ENCODE measurements at regions not wholly inside any gene's neighbourhood (a gene's known extent, or its start where the extent isn't known, plus 50 kb on each side); places are given as distances from the start of the nearest gene placed in this dataset.
A peak's percentile ranks its signal among the peaks of the same experiment; 100 is the strongest.

GRCh38 chr7:106731646-106732444 is 70.9 kb upstream of the CCDC71L start:
- no peak for TF ChIP-seq PRDM1 (tag by site-specific recombination; IDR thresholded peaks at IDR 0.05)
- no peak for TF ChIP-seq ZNF571 (tag by site-specific recombination; IDR thresholded peaks at IDR 0.05)
- TF ChIP-seq ZFP3 (tag by site-specific recombination; IDR thresholded peaks at IDR 0.05; ENCODE audit: low read depth), result no peak
- TF ChIP-seq INSM2 (tag by site-specific recombination; IDR thresholded peaks at IDR 0.05), result no peak
- no peak for TF ChIP-seq ZNF157 (tag by site-specific recombination; IDR thresholded peaks at IDR 0.05)
- no peak for TF ChIP-seq ZNF112 (tag by site-specific recombination; IDR thresholded peaks at IDR 0.05)
- no peak for TF ChIP-seq ZNF837 (tag by site-specific recombination; IDR thresholded peaks at IDR 0.05)
- no peak for TF ChIP-seq ZNF529 (tag by site-specific recombination; IDR thresholded peaks at IDR 0.05; ENCODE audit: insufficient replicate concordance)
- no peak for TF ChIP-seq RBAK (tag by site-specific recombination; IDR thresholded peaks at IDR 0.05)
- ChIA-PET CTCF (interaction anchor here (0.6 to 1.4 kb wide), 4 partner anchors 8 to 237 kb away, joined by 3 to 4 read pairs (median 4); partner anchors contain the start of gene CCDC71L), POLR2A (no interaction called here)
- Histone ChIP-seq H3K36me3 (ENCODE audit: control insufficient read depth in 2 of 2, insufficient read depth in 1 of 2, low read length in 2 of 2) (no peaks in the 10 kb centered on the region), H3K4me1 (ENCODE audit: control insufficient read depth, insufficient read depth, low read length) (no peaks in the 10 kb centered on the region), H3K9me3 (ENCODE audit: control insufficient read depth, insufficient read depth, low read depth, low read length) (no peaks in the 10 kb centered on the region), H3K27ac (ENCODE audit: extremely low read depth, low read depth, low read length) (no peak overlapping the region), H3K4me3 (ENCODE audit: low read depth, low read length) (no peak overlapping the region)

GRCh38 chr7:106735637-106736036 is 74.7 kb upstream of the CCDC71L start:
- Histone ChIP-seq H3K9me3 (ENCODE audit: control insufficient read depth, insufficient read depth, low read depth, low read length) (no peaks in the 10 kb centered on the region), H3K27ac (ENCODE audit: extremely low read depth, low read depth, low read length) (no peak overlapping the region), H3K4me1 (ENCODE audit: control insufficient read depth, insufficient read depth, low read length) (no peaks in the 10 kb centered on the region), H3K36me3 (ENCODE audit: control insufficient read depth in 2 of 2, insufficient read depth in 1 of 2, low read length in 2 of 2) (no peaks in the 10 kb centered on the region), H3K4me3 (ENCODE audit: low read depth, low read length) (no peak overlapping the region)
- TF ChIP-seq ZNF791 (tag by site-specific recombination; IDR thresholded peaks at IDR 0.05), result peak; percentile 89
- TF ChIP-seq ZNF174 (tag by site-specific recombination; IDR thresholded peaks at IDR 0.05), result no peak
- POLR2A ChIA-PET, result no interaction called here
- CTCF ChIA-PET, result interaction anchor here (0.6 to 3.2 kb wide), 12 partner anchors 9 to 559 kb away, joined by 3 to 20 read pairs (median 6); partner anchors contain the start of gene CCDC71L

GRCh38 chr7:106736123-106736507 is 75.2 kb upstream of the CCDC71L start:
- Histone ChIP-seq H3K27ac (ENCODE audit: extremely low read depth, low read depth, low read length) (no peak overlapping the region), H3K4me3 (ENCODE audit: low read depth, low read length) (no peak overlapping the region), H3K36me3 (ENCODE audit: control insufficient read depth in 2 of 2, insufficient read depth in 1 of 2, low read length in 2 of 2) (no peaks in the 10 kb centered on the region), H3K9me3 (ENCODE audit: control insufficient read depth, insufficient read depth, low read depth, low read length) (no peaks in the 10 kb centered on the region), H3K4me1 (ENCODE audit: control insufficient read depth, insufficient read depth, low read length) (no peaks in the 10 kb centered on the region)
- POLR2A ChIA-PET, result interaction anchor here (1.5 kb wide), 1 partner anchor 559 kb away, joined by 3 read pairs; no protein-coding TSS in a partner anchor
- CTCF ChIA-PET, result interaction anchor here (0.6 to 3.2 kb wide), 13 partner anchors 8 to 559 kb away, joined by 3 to 20 read pairs (median 6); partner anchors contain the start of gene CCDC71L
- TF ChIP-seq ZNF266 (tag by site-specific recombination; IDR thresholded peaks at IDR 0.05; ENCODE audit: low read depth) (no peak), ZFP69B (tag by site-specific recombination; IDR thresholded peaks at IDR 0.05) (no peak), ZNF366 (tag by site-specific recombination; conservative IDR thresholded peaks at IDR 0.05) (no peak), ZNF138 (tag by site-specific recombination; IDR thresholded peaks at IDR 0.05; ENCODE audit: borderline replicate concordance) (no peak), ZNF843 (tag by site-specific recombination; IDR thresholded peaks at IDR 0.05) (no peak), ZNF19 (tag by site-specific recombination; IDR thresholded peaks at IDR 0.05; ENCODE audit: low read depth) (no peak), ZNF521 (tag by site-specific recombination; IDR thresholded peaks at IDR 0.05) (no peak), KLF7 (tag by site-specific recombination; IDR thresholded peaks at IDR 0.05; ENCODE audit: borderline replicate concordance) (no peak), ZNF280C (tag by site-specific recombination; IDR thresholded peaks at IDR 0.05) (no peak), ZXDB (tag by site-specific recombination; IDR thresholded peaks at IDR 0.05) (no peak)
